Endodermal cell (in vitro differentiated cells): ENCODE measurements at regions not wholly inside any gene's neighbourhood (a gene's known extent, or its start where the extent isn't known, plus 50 kb on each side); places are given as distances from the start of the nearest gene placed in this dataset.

Experiments used
- DNase-seq: peaks from one replicate; pipeline ENCODE4 v3.0.0-alpha.2; 2017
- H3K27ac ChIP-seq: 2 replicates; pipeline ENCODE4 v1.5.1; 2013; ENCODE audit warnings: mild to moderate bottlenecking, low read depth, low read length, moderate library complexity
- H3K27me3 ChIP-seq: 2 replicates; pipeline ENCODE4 v1.6.1; 2013; ENCODE audit warnings: mild to moderate bottlenecking, low read length, moderate library complexity; ENCODE audit not compliant: insufficient read depth, control insufficient read depth, poor library complexity, severe bottlenecking
- H3K36me3 ChIP-seq: 2 replicates; pipeline ENCODE4 v1.7.0; 2013; ENCODE audit warnings: mild to moderate bottlenecking, low read length, moderate library complexity; ENCODE audit not compliant: control insufficient read depth, insufficient read depth
- H3K4me1 ChIP-seq: one replicate; pipeline ENCODE4 v1.7.0; 2013; ENCODE audit warnings: low read length; ENCODE audit not compliant: control insufficient read depth, insufficient read depth
- H3K4me3 ChIP-seq: 2 replicates; pipeline ENCODE4 v1.5.1; 2013; ENCODE audit warnings: mild to moderate bottlenecking, low read length, moderate library complexity
- H3K9ac ChIP-seq: 2 replicates; pipeline ENCODE4 v1.6.1; 2013; ENCODE audit warnings: mild to moderate bottlenecking, low read length, moderate library complexity; ENCODE audit not compliant: poor library complexity, severe bottlenecking; ENCODE audit errors: extremely low read depth
- H3K9me3 ChIP-seq: 2 replicates; pipeline ENCODE4 v1.6.1; 2013; ENCODE audit warnings: mild to moderate bottlenecking, low read length, moderate library complexity; ENCODE audit not compliant: control insufficient read depth
- H3K27ac Mint-ChIP-seq: 2 replicates; pipeline ENCODE4 v1.8.0; 2020; ENCODE audit warnings: mixed read lengths
- H3K27me3 Mint-ChIP-seq: 2 replicates; pipeline ENCODE4 v1.8.0; 2021; ENCODE audit warnings: mild to moderate bottlenecking, mixed read lengths; ENCODE audit not compliant: insufficient read depth
- H3K36me3 Mint-ChIP-seq: 2 replicates; pipeline ENCODE4 v1.8.0; 2020; ENCODE audit warnings: low read depth, mixed read lengths
- H3K4me1 Mint-ChIP-seq: 2 replicates; pipeline ENCODE4 v1.8.0; 2020; ENCODE audit warnings: mixed read lengths
- H3K4me3 Mint-ChIP-seq: 2 replicates; pipeline ENCODE4 v1.8.0; 2020; ENCODE audit warnings: mild to moderate bottlenecking, moderate library complexity, mixed read lengths
- H3K9me3 Mint-ChIP-seq: 2 replicates; pipeline ENCODE4 v1.8.0; 2020; ENCODE audit warnings: mild to moderate bottlenecking, mixed read lengths
- CTCF ChIP-seq: fragments of 200-600 bp; sonication (generic); conservative IDR thresholded peaks from 2 replicates; pipeline ENCODE4 v1.5.0; 2021; ENCODE audit warnings: antibody characterized with exemption, mild to moderate bottlenecking
- WGBS, 2 experiments: methylation state at CpG; one replicate each; pipeline versions ENCODE4 v1.1.5 to v1.1.7; 2013; ENCODE audit warnings: missing lambda C conversion rate in 2 of 2, mixed read lengths in 1 of 2; ENCODE audit not compliant: insufficient coverage in 1 of 2, insufficient read length in 1 of 2; 5-methylcytosine and 5-hydroxymethylcytosine counted together

GRCh38 chr5:128673970-128674369 lies 135.9 kb upstream of the FBN2 start:
- H3K9me3 Mint-ChIP-seq, result peaks cover 12% of the 10 kb centered on the region
- WGBS, 2 experiments, result 31 to 41% methylated on average over 2 to 3 of the region's 3 CpGs

DNA sequence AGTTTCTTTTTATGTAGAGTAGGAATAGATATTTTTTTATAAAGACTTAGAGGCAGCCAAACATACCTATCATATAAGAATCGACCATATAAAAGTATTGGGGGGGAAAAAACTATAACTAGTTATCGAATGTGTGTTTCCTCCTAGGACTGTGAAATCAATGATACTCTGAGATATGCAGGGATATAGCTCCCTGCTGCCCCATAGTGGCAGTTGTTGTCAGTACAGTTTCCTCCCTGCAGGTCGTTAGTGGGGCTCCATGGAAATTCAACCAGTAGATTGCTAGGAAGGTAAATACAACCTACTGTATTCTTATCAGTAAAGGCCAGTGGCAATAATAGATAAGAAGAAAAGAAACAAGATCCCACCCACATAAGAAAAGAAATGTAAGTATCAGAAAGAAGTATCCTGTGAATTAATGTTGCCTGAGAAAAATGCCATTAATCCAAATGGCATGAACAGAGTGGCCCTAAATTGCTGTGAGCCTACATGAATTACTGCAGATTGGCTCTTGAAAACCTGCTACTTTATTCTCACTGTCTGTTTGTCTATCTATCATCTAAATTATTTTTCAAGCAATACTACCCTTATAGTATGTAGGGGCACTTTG lies 136.9 kb upstream of the FBN2 start:
- H3K27ac Mint-ChIP-seq, result no peak overlapping the region
- H3K4me1 Mint-ChIP-seq, result peaks cover 52% of the 10 kb centered on the region
- WGBS, 2 experiments, result 53 to 83% methylated on average over 1 to 3 of the region's 3 CpGs
- Histone ChIP-seq H3K9ac (no peak overlapping the region), H3K4me1 (peaks cover 4% of the 10 kb centered on the region), H3K27me3 (no peaks in the 10 kb centered on the region), H3K4me3 (no peak overlapping the region), H3K9me3 (peaks cover 16% of the 10 kb centered on the region), H3K36me3 (no peaks in the 10 kb centered on the region), H3K27ac (no peak overlapping the region)
- peak; percentile 84 for TF ChIP-seq CTCF
- H3K27me3 Mint-ChIP-seq, result peaks cover 4% of the 10 kb centered on the region
- peak; percentile 89 for DNase-seq
- H3K36me3 Mint-ChIP-seq, result peaks cover 5% of the 10 kb centered on the region
- peaks cover 12% of the 10 kb centered on the region for H3K9me3 Mint-ChIP-seq
- H3K4me3 Mint-ChIP-seq, result no peak overlapping the region

More at GRCh38 chr5:128673970-128674369, 135.9 kb upstream of the FBN2 start:
- Histone ChIP-seq H3K4me3 (no peak overlapping the region), H3K27ac (no peak overlapping the region), H3K4me1 (peaks cover 4% of the 10 kb centered on the region), H3K27me3 (no peaks in the 10 kb centered on the region), H3K9me3 (peaks cover 16% of the 10 kb centered on the region), H3K9ac (no peak overlapping the region), H3K36me3 (no peaks in the 10 kb centered on the region)
- TF ChIP-seq CTCF, result no peak
- H3K27ac Mint-ChIP-seq, result no peak overlapping the region
- no peak overlapping the region for H3K4me3 Mint-ChIP-seq
- DNase-seq, result peak; percentile 72
- peaks cover 4% of the 10 kb centered on the region for H3K27me3 Mint-ChIP-seq
- H3K4me1 Mint-ChIP-seq, result peaks cover 42% of the 10 kb centered on the region
- H3K36me3 Mint-ChIP-seq, result peaks cover 5% of the 10 kb centered on the region

GRCh38 chr5:128681096-128681495 lies 143.1 kb upstream of the FBN2 start:
- H3K9me3 ChIP-seq, result peaks cover 8% of the 10 kb centered on the region
- H3K4me1 Mint-ChIP-seq, result peaks cover 18% of the 10 kb centered on the region
- no peak overlapping the region for H3K27ac Mint-ChIP-seq
- no peaks in the 10 kb centered on the region for H3K4me1 ChIP-seq
- TF ChIP-seq CTCF, result no peak
- H3K9me3 Mint-ChIP-seq, result peaks cover 5% of the 10 kb centered on the region
- H3K4me3 Mint-ChIP-seq, result no peak overlapping the region
- no peaks in the 10 kb centered on the region for H3K36me3 Mint-ChIP-seq
- no peaks in the 10 kb centered on the region for H3K27me3 ChIP-seq
- no peak overlapping the region for H3K9ac ChIP-seq
- no peak overlapping the region for H3K27ac ChIP-seq
- WGBS, 2 experiments, result 93 to 94% methylated on average over 2 to 5 of the region's 5 CpGs
- H3K4me3 ChIP-seq, result no peak overlapping the region
- H3K27me3 Mint-ChIP-seq, result peaks cover 2% of the 10 kb centered on the region
- no peaks in the 10 kb centered on the region for H3K36me3 ChIP-seq
- DNase-seq, result no peak
